HepG2 (cell line): ENCODE measurements at regions not wholly inside any gene's neighbourhood (a gene's known extent, or its start where the extent isn't known, plus 50 kb on each side); places are given as distances from the start of the nearest gene placed in this dataset.

Experiments used
- ATAC-seq: fragments of 200-7000 bp; cut with Tn5 transposase; 3 replicates; pipeline ENCODE4 v1.9.1; 2020; ENCODE audit warnings: mild to moderate bottlenecking, moderate library complexity
- BruUV-seq: library from RNA; stranded (reverse); fragments of 400-500 nt; replicated peaks from 2 replicates; lab custom pipeline; 2021; lab: Mats Ljungman, UMichigan
- CTCF ChIA-PET: fragments of 300-600 bp; formaldehyde crosslinking; extraction: SDS; loops from one replicate; lab custom pipeline; 2021; ENCODE audit warnings: low total read pairs, inconsistent platforms, low intra/inter-chr PET ratio; lab: Yijun Ruan, JAX
- POLR2A ChIA-PET: fragments of 350-600 bp; sonication (Branson Sonifier 250); formaldehyde crosslinking; loops from one replicate; lab custom pipeline; 2020; ENCODE audit warnings: antibody characterized with exemption, inconsistent platforms; lab: Yijun Ruan, JAX
- DNase-seq: peaks from one replicate; pipeline ENCODE4 v3.0.0-alpha.2; 2015; ENCODE audit warnings: low spot score
- FAIRE-seq: peaks from 3 replicates; lab custom pipeline; 2011; peaks lifted over from hg19 to GRCh38; lab: Jason Lieb, UNC
- H2AFZ ChIP-seq: one replicate; pipeline ENCODE4 v1.6.1; 2011; ENCODE audit warnings: low read length, inconsistent platforms
- H3K27ac ChIP-seq: fragments of 300-600 bp; 3 replicates; pipeline ENCODE4 v1.8.0; 2011; ENCODE audit warnings: mixed run types, mild to moderate bottlenecking, mixed read lengths, low read length, inconsistent platforms; ENCODE audit not compliant: insufficient read depth; ENCODE audit errors: extremely low read length
- H3K27me3 ChIP-seq, 2 experiments: fragments of 200-600 bp in 1 of 2; 2 replicates in 1 of 2; 3 replicates in 1 of 2; pipeline versions ENCODE4 v1.6.0 to v1.8.0; 2011; ENCODE audit warnings: low read length in 2 of 2, mild to moderate bottlenecking in 2 of 2, moderate library complexity in 2 of 2, inconsistent platforms in 1 of 2; ENCODE audit not compliant: insufficient read depth in 2 of 2, control insufficient read depth in 1 of 2
- H3K36me3 ChIP-seq, 2 experiments: fragments of 200-600 bp in 1 of 2; replicated peaks in 1 of 2; 2 replicates in 1 of 2; 3 replicates in 1 of 2; pipeline versions ENCODE4 v1.5.1 to v1.8.0; 2011; ENCODE audit warnings: low read length in 2 of 2, inconsistent platforms in 1 of 2; ENCODE audit not compliant: insufficient read depth in 2 of 2, control insufficient read depth in 1 of 2
- H3K4me1 ChIP-seq: 2 replicates; pipeline ENCODE4 v1.5.1; 2012; ENCODE audit warnings: low read length, inconsistent platforms; ENCODE audit not compliant: insufficient read depth
- H3K4me2 ChIP-seq: 2 replicates; pipeline ENCODE4 v1.6.0; 2011; ENCODE audit warnings: low read depth, low read length, inconsistent platforms
- H3K4me3 ChIP-seq, 3 experiments: fragments of 200-600 bp in 1 of 3; sonication (generic), shearing (Covaris generic) in 1 of 3; replicated peaks in 1 of 3; 2 replicates each; pipeline ENCODE4 v1.5.1; 2011 to 2016; ENCODE audit warnings: low read length in 3 of 3, inconsistent platforms in 2 of 3, low read depth in 2 of 3, mild to moderate bottlenecking in 2 of 3, control low read depth in 1 of 3, mixed read lengths in 1 of 3; ENCODE audit not compliant: insufficient read depth in 1 of 3
- H3K79me2 ChIP-seq: one replicate; pipeline ENCODE4 v1.6.1; 2011; ENCODE audit warnings: low read length, inconsistent platforms; ENCODE audit not compliant: insufficient read depth
- H3K9ac ChIP-seq: 2 replicates; pipeline ENCODE4 v1.6.0; 2011; ENCODE audit warnings: mild to moderate bottlenecking, low read depth, low read length, inconsistent platforms; ENCODE audit not compliant: insufficient read depth
- H3K9me3 ChIP-seq: 2 replicates; pipeline ENCODE4 v1.5.1; 2012; ENCODE audit warnings: mild to moderate bottlenecking, low read length
- H4K20me1 ChIP-seq: 2 replicates; pipeline ENCODE4 v1.6.0; 2011; ENCODE audit warnings: inconsistent platforms, mild to moderate bottlenecking, low read length, moderate library complexity; ENCODE audit not compliant: insufficient read depth
- BCL3 ChIP-seq: sonication (generic); formaldehyde crosslinking; IDR thresholded peaks from 2 replicates; pipeline ENCODE4 v1.5.1; 2020; ENCODE audit warnings: mild to moderate bottlenecking, missing genetic modification reagents, moderate library complexity
- FOXO1 ChIP-seq: sonication (generic); formaldehyde crosslinking; IDR thresholded peaks from 2 replicates; pipeline ENCODE4 v1.4.0; 2020; ENCODE audit warnings: missing genetic modification reagents
- HNF4A ChIP-seq: sonication (generic); formaldehyde crosslinking; IDR thresholded peaks from 2 replicates; pipeline ENCODE4 v1.4.0; 2020; ENCODE audit warnings: missing genetic modification reagents
- ZNF101 ChIP-seq: sonication (generic); formaldehyde crosslinking; IDR thresholded peaks from 2 replicates; pipeline ENCODE4 v1.4.0; 2020; ENCODE audit warnings: mild to moderate bottlenecking, low read depth, missing genetic modification reagents, borderline replicate concordance
- ZNF333 ChIP-seq: sonication (generic); formaldehyde crosslinking; IDR thresholded peaks from 2 replicates; pipeline ENCODE4 v1.4.0; 2020; ENCODE audit warnings: mild to moderate bottlenecking, missing genetic modification reagents, borderline replicate concordance
- ZNF713 ChIP-seq: sonication (generic); formaldehyde crosslinking; IDR thresholded peaks from 2 replicates; pipeline ENCODE4 v1.4.0; 2020; ENCODE audit warnings: mild to moderate bottlenecking, missing genetic modification reagents
- ZNF737 ChIP-seq: sonication (generic); formaldehyde crosslinking; IDR thresholded peaks from 2 replicates; pipeline ENCODE4 v1.5.0; 2020; ENCODE audit warnings: missing genetic modification reagents, mild to moderate bottlenecking, borderline replicate concordance
- WGBS: methylation state at CpG from one replicate; pipeline ENCODE4 v1.1.6; 2017; ENCODE audit warnings: low lambda C conversion rate; 5-methylcytosine and 5-hydroxymethylcytosine counted together
- in situ Hi-C: cut with HindIII; loops from 2 replicates; pipeline ENCODE4 v1.10.0; 2017; ENCODE audit warnings: low pct_unique_long_range_greater_than_20kb; ENCODE audit not compliant: extremely low pct_ligation_motif_present
- intact Hi-C: fragments of 100-400 bp; cut with micrococcal nuclease; formaldehyde crosslinking; loops from one replicate; pipeline ENCODE4 v1.10.0; 2022; ENCODE audit not compliant: unreplicated experiment
- TF ChIP-seq, protein P1 (sequence below): sonication (generic); formaldehyde crosslinking; IDR thresholded peaks from 2 replicates; pipeline ENCODE4 v1.4.0; 2020; ENCODE audit warnings: missing genetic modification reagents, mild to moderate bottlenecking, borderline replicate concordance

- POLR2A ChIA-PET: no interaction called here
- H3K4me3 ChIP-seq: no peak overlapping the region
- ATAC-seq: no peak
- TF ChIP-seq, protein P1, sequence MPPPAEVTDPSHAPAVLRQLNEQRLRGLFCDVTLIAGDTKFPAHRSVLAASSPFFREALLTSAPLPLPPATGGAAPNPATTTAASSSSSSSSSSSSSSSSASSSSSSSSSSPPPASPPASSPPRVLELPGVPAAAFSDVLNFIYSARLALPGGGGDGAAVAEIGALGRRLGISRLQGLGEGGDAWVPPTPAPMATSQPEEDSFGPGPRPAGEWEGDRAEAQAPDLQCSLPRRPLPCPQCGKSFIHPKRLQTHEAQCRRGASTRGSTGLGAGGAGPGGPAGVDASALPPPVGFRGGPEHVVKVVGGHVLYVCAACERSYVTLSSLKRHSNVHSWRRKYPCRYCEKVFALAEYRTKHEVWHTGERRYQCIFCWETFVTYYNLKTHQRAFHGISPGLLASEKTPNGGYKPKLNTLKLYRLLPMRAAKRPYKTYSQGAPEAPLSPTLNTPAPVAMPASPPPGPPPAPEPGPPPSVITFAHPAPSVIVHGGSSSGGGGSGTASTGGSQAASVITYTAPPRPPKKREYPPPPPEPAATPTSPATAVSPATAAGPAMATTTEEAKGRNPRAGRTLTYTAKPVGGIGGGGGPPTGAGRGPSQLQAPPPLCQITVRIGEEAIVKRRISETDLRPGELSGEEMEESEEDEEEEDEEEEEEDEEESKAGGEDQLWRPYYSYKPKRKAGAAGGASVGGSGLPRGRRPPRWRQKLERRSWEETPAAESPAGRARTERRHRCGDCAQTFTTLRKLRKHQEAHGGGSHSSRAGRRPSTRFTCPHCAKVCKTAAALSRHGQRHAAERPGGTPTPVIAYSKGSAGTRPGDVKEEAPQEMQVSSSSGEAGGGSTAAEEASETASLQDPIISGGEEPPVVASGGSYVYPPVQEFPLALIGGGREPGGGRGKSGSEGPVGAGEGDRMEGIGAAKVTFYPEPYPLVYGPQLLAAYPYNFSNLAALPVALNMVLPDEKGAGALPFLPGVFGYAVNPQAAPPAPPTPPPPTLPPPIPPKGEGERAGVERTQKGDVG (CRISPR knock-in tag): no peak
- no peak for TF ChIP-seq FOXO1 (CRISPR knock-in tag)
- TF ChIP-seq, all 625 proteins: peak for 0
- Histone ChIP-seq H3K4me1 (no peaks in the 10 kb centered on the region), H3K27ac (no peak overlapping the region), H3K36me3 (no peaks in the 10 kb centered on the region), H4K20me1 (no peaks in the 10 kb centered on the region), H3K9me3 (no peaks in the 10 kb centered on the region), H3K27me3 (no peaks in the 10 kb centered on the region), H3K4me2 (no peak overlapping the region), H3K9ac (no peak overlapping the region), H3K79me2 (no peaks in the 10 kb centered on the region), H2AFZ (no peak overlapping the region)
- in situ Hi-C loops: loop anchor here (25.0 kb wide), 1 partner anchor 285 kb away; no protein-coding TSS in a partner anchor
- intact Hi-C loops: no loop called here
- BruUV-seq: no TSS peak
- CTCF ChIA-PET: no interaction called here
- DNase-seq (no peak), FAIRE-seq (no peak)
- WGBS: 100% methylated on average over 1 of the region's 1 CpG
These were observed 254.4 kb downstream of the GLUD2 start for GRCh38 chrX:121301822-121302221.

GRCh38 chrX:121307449-121307848 lies 260.0 kb downstream of the GLUD2 start:
- no peak overlapping the region for H3K9ac ChIP-seq
- H3K4me2 ChIP-seq: no peak overlapping the region
- in situ Hi-C loops: loop anchor here (25.0 kb wide), 1 partner anchor 280 kb away; no protein-coding TSS in a partner anchor
- H3K4me1 ChIP-seq: no peaks in the 10 kb centered on the region
- no peaks in the 10 kb centered on the region for H4K20me1 ChIP-seq
- no peaks in the 10 kb centered on the region for H3K36me3 ChIP-seq
- intact Hi-C loops: no loop called here
- no peaks in the 10 kb centered on the region for H3K9me3 ChIP-seq
- FAIRE-seq (no peak), DNase-seq (no peak), ATAC-seq (no peak)
- H3K79me2 ChIP-seq: no peaks in the 10 kb centered on the region
- no peak for TF ChIP-seq BCL3 (CRISPR knock-in tag)
- TF ChIP-seq ZNF713 (CRISPR knock-in tag): no peak
- no peak for TF ChIP-seq HNF4A (CRISPR knock-in tag)
- no peak for TF ChIP-seq ZNF737 (CRISPR knock-in tag)
- no peak for TF ChIP-seq ZNF101 (CRISPR knock-in tag)
- no peak for TF ChIP-seq ZNF333
- ChIA-PET CTCF (no interaction called here), POLR2A (no interaction called here)
- H3K4me3 ChIP-seq: no peak overlapping the region
- H2AFZ ChIP-seq: no peak overlapping the region
- H3K27me3 ChIP-seq: no peaks in the 10 kb centered on the region
- WGBS: 1% methylated on average over 3 of the region's 3 CpGs
- no peak overlapping the region for H3K27ac ChIP-seq
- BruUV-seq: no TSS peak
